Motor neuron (in vitro differentiated cells): ENCODE measurements at regions not wholly inside any gene's neighbourhood (a gene's known extent, or its start where the extent isn't known, plus 50 kb on each side); places are given as distances from the start of the nearest gene placed in this dataset.

Experiments
- ATAC-seq, 8 experiments: fragments of 200-7000 bp; cut with Tn5 transposase; replicated peaks in 6 of 8; 2 replicates each; pipeline ENCODE4 v1.8.0; 2021; ENCODE audit warnings: mild to moderate bottlenecking in 8 of 8, moderate library complexity in 8 of 8
- H3K27ac ChIP-seq, 2 donors: fragments of 250-450 bp; sonication (Bioruptor Pico); 2 replicates each; pipeline ENCODE4 v1.9.0; 2021; ENCODE audit warnings: antibody characterized with exemption in 2 of 2, mild to moderate bottlenecking in 2 of 2, moderate library complexity in 1 of 2
- H3K4me1 ChIP-seq, 2 donors: fragments of 250-450 bp; sonication (Bioruptor Pico); replicated peaks in 1 of 2; 2 replicates each; pipeline ENCODE4 v1.6.1; 2021; ENCODE audit warnings: antibody characterized with exemption in 2 of 2, mild to moderate bottlenecking in 2 of 2, moderate library complexity in 1 of 2
- H3K4me3 ChIP-seq, 5 donors: fragments of 250-450 bp; sonication (Bioruptor Pico); 2 replicates each; pipeline ENCODE4 v1.9.0; 2021; ENCODE audit warnings: antibody characterized with exemption in 5 of 5, mild to moderate bottlenecking in 5 of 5, moderate library complexity in 4 of 5
- WGBS, 10 experiments: fragments of 450-650 bp; shearing (Covaris generic); methylation state at CpG; one replicate each; pipeline ENCODE4 v1.0.0; 2022; 5-methylcytosine and 5-hydroxymethylcytosine counted together
- in situ Hi-C, 9 experiments: fragments of 400-800 bp; cut with MboI; loops; one replicate each; pipeline ENCODE4 v1.15.0; 2021; ENCODE audit warnings: low sequenced_read_pairs in 9 of 9, low pct_unique_long_range_greater_than_20kb in 2 of 9; ENCODE audit not compliant: unreplicated experiment in 9 of 9

DNA sequence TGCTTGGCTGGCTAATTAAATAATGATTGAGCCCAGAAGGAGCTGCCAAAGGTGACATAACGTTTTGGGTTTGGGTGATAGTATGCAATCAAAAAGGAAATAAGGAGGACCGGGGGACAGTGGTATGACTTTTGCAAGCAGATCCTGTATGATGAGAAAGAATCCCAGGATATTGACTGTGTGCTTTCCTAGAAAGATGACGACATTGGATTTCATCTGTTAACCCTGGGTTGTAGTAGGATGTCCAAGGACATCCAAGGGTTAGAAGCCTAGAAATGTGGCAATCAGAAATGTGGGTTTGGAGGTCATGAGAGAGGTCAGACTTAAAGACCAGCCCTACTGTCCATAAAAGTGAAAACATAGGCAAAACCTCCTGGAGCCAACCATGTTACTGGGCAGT lies 50.3 kb upstream of the HMHB1 start:
- Histone ChIP-seq H3K27ac (no peak overlapping the region), H3K4me3 (no peak overlapping the region), H3K4me1 (no peaks in the 10 kb centered on the region)
- 34 to 100% (median 87%) methylated on average over 1 to 3 of the region's 3 CpGs; no CpG with 5 or more reads in 2 of the 10 experiments for WGBS, 10 experiments
- in situ Hi-C loops = no loop called here
- ATAC-seq = no peak

DNA sequence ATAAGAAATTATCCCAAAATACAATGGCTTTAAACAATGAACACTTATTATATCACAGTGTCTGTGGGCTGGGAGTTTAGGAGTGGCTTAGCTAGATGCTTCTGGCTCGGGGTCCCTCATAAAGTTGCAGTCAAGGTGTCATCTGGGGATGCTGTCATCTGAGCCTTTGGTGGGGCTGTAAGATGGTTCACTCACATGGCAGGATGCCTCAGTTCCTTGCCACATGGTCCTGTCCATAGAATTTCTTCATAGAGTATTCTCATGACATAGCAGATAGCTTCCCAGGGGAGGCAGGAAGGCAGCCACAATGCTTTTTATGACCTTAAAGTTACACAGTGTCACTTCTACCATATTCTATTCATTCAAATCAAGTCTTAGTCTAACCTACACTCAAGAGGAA lies 51.2 kb upstream of the HMHB1 start:
- no peak overlapping the region for H3K27ac ChIP-seq
- no peak overlapping the region for H3K4me3 ChIP-seq
- in situ Hi-C loops = no loop called here
- 86 to 100% (median 100%) methylated on average over 1 of the region's 1 CpG; no CpG with 5 or more reads in 5 of the 10 experiments for WGBS, 10 experiments
- no peak for ATAC-seq
- no peaks in the 10 kb centered on the region for H3K4me1 ChIP-seq

DNA sequence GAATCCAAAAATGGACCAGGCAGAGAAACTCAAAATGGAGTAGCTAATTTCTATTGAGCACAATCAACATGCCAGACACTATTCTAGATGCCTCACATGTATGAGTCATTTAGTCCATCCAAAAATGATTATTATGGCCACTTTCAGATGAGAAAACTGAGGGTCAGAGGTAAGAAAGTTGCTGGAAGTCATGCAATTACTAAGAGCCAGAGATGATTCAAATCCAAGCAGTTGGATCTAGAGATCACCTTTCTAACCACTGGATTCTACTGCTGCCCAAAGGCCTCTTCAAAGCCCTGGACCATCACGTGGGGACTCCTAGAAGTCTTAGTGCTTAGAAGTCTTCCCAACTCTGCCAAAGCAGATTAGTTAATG lies 51.8 kb upstream of the HMHB1 start:
- Histone ChIP-seq H3K4me1 (no peaks in the 10 kb centered on the region), H3K27ac (no peak overlapping the region), H3K4me3 (no peak overlapping the region)
- ATAC-seq = no peak
- WGBS, 10 experiments = 33 to 100% (median 67%) methylated on average over 1 of the region's 1 CpG; no CpG with 5 or more reads in 5 of the 10 experiments
- in situ Hi-C loops = no loop called here

DNA sequence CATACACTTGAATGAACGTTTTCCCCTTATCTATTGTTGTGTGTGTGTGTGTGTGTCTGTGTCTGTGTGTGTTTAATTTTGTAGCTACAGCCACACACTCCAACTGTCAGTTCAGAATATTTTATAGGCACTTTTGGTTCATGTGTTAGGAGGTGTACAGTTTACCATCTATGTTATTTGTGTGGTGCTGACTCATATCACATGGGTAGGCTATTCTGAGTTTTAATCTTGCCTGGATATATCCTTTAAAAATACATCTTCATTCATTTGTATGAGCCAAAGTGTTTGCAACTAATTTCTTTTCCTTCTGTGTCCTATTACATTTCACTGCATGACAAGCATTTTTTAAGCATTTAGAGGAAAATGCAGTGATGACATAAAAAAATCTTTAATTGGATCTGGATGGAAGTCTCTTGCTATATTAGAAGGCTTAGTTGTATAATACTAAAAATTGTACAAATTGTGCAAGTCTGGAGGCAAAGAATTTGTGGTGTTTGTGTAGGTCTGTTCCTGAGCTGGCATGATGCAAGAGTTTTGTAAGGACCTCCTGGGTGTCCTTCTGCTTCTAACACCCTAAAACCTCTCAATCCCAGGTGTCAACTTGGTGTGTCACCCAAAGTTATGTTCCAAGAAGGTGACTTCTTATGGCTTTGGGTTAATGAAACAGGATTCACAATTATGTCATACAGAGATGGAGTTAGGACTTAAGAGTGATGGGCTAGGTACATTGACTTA lies 52.4 kb upstream of the HMHB1 start:
- in situ Hi-C loops = no loop called here
- H3K4me3 ChIP-seq = no peak overlapping the region
- ATAC-seq = peak in 1 of 8 experiments; percentile 20
- no peaks in the 10 kb centered on the region for H3K4me1 ChIP-seq
- 17 to 100% (median 44%) methylated on average over 1 of the region's 1 CpG; no CpG with 5 or more reads in 6 of the 10 experiments for WGBS, 10 experiments
- no peak overlapping the region for H3K27ac ChIP-seq

DNA sequence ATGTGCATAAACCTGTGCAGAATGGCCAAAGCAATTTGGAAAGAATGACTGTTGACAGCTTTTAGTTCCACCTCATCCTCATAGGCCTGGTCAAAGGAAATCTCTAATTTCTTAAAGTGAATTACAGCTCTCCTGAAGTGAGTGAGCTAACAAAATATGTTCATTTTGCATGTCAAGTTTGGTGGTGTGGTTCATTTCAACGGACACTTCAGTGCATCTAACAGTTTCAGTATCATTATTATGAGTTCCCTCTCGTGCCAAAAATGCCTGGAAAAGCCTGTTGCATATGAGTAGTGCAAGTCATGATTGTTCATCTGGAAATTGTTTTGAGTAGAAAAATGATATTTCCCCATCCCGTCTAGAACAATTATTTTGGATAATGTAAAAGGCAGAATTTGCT lies 53.2 kb upstream of the HMHB1 start:
- Histone ChIP-seq H3K4me1 (no peaks in the 10 kb centered on the region), H3K4me3 (no peak overlapping the region), H3K27ac (no peak overlapping the region)
- in situ Hi-C loops = no loop called here
- peak in 2 of 8 experiments; percentile 41 to 49 for ATAC-seq
- WGBS, 10 experiments = 0 to 96% (median 80%) methylated on average over 1 to 3 of the region's 3 CpGs; no CpG with 5 or more reads in 1 of the 10 experiments

DNA sequence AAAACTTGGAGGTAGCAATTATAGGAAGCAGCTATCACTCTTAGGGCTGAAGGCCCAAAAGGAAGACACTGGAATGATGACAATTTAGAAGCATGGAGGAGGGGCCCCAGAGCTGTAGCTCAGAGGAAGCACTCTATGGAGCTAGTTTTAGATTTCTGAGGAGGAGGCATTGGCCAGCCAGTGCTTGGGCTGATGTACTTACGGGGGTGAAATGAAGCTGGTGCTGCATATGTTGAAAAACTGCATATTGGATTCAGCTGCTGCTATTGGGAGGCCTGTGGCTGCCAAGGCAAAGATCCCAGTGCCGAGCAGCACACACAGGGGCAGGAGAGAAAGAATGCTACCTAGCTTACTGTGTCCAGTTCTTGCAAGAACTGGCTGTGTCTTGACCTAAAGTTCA lies 53.9 kb upstream of the HMHB1 start:
- WGBS, 10 experiments = 41 to 100% (median 76%) methylated on average over 1 to 2 of the region's 2 CpGs; no CpG with 5 or more reads in 4 of the 10 experiments
- H3K4me1 ChIP-seq = no peaks in the 10 kb centered on the region
- ATAC-seq = peak in 1 of 8 experiments; percentile 28
- H3K27ac ChIP-seq = no peak overlapping the region
- in situ Hi-C loops = no loop called here
- H3K4me3 ChIP-seq = no peak overlapping the region

DNA sequence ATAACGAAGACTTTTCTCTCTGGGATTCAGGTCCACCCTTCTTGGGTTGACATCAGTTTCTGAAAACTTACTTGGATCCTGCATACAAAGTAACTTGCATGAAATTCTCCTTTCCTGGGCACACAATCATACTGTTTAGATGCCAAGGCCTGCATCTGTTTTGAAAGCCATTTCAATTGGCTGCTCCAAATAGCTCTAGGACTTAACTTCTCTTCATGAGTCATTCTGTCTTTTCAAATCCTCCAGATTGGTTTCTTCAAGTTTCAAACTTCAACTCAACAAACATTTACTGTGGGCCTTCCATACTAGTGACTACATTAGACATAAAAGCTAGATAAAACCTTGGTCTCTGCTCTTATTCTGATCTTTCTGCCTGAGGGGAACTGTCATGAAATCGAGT lies 54.8 kb upstream of the HMHB1 start:
- no peak overlapping the region for H3K4me3 ChIP-seq
- in situ Hi-C loops = no loop called here
- ATAC-seq = no peak
- H3K4me1 ChIP-seq = no peaks in the 10 kb centered on the region
- no peak overlapping the region for H3K27ac ChIP-seq
- WGBS, 10 experiments = 38 to 100% (median 89%) methylated on average over 1 to 2 of the region's 2 CpGs; no CpG with 5 or more reads in 2 of the 10 experiments

DNA sequence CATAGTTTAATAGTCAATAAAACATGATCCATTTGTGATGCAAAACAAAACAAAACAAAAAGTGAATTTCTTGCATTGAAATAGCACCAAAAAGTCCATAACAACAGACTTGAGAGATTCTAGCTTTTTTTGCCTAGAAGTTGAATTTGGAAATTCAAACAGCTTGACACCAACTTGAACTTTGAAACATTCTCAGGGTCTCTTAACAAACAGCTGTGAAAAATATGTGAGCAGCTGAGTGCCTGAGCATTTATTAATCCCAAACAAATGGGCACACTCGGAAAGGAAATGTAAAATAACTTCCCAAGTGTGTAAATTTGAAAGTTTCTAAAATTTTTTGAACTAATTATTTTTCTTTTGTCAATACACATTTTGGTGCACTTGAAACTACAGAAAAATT lies 56.0 kb upstream of the HMHB1 start:
- Histone ChIP-seq H3K4me3 (no peak overlapping the region), H3K27ac (no peak overlapping the region), H3K4me1 (no peaks in the 10 kb centered on the region)
- 0 to 100% (median 71%) methylated on average over 1 of the region's 1 CpG; no CpG with 5 or more reads in 1 of the 10 experiments for WGBS, 10 experiments
- in situ Hi-C loops = no loop called here
- ATAC-seq = no peak

DNA sequence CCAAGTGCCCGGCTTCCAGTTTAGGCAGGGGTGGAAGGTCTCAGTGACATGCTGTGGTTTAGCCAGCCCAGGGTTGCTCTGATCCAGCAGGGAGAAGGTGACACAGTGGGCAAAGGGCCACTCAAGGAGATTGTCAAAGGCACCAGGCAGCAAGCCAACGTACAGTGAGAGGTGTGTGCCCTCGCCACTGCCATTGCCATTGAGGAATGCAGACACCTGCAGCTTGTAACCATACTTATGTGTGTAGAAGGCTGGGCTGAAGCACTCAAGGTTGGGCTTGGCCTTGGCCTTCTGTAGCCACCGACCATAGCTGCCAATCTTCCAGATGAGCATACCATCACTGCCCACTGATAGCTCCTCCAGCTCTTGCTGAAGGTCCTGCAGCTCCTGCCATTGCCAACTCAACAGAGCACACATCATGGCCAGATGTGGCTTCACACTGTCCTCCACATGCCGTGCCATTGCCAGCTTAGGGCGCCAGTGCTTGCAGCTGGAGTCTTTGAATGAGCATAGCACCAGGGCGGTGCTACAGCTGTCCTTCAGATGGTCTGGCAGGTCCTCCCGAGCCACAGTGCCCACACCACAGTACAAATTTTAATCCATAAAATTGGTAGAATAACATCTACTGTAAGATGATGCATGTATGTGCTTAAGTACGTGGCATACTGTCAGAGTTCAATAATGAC lies 59.7 kb upstream of the HMHB1 start:
- H3K4me3 ChIP-seq = no peak overlapping the region
- ATAC-seq = no peak
- 43 to 95% (median 71%) methylated on average over 1 to 7 of the region's 9 CpGs; no CpG with 5 or more reads in 5 of the 10 experiments for WGBS, 10 experiments

DNA sequence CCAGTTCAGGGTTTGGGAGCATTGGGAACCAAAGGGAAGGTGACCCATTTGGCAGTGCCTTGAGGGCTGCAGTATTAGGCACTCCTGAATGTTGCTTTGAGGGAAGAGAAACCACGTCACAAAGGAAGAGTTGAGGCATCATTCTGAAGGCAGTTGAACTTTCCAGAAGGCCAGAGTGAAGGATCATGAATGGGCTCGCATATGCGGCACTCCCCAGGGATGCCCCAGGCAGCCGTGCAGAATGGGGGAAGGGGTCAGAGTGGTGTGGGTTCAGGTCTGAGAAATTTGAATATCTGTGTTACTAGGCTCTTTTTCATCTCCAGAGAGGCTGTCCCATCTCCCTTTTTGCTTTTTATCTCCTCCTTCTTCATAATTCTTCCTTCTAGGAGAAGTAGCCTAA lies 60.6 kb upstream of the HMHB1 start:
- ATAC-seq = peak in 1 of 8 experiments; percentile 29
- no peaks in the 10 kb centered on the region for H3K4me1 ChIP-seq
- H3K4me3 ChIP-seq = no peak overlapping the region
- 0 to 89% (median 66%) methylated on average over 1 to 4 of the region's 4 CpGs; no CpG with 5 or more reads in 1 of the 10 experiments for WGBS, 10 experiments
- no peak overlapping the region for H3K27ac ChIP-seq
- in situ Hi-C loops = no loop called here

More for the DNA sequence above, 59.7 kb upstream of the HMHB1 start:
- Histone ChIP-seq H3K27ac (no peak overlapping the region), H3K4me1 (no peaks in the 10 kb centered on the region)
- in situ Hi-C loops = no loop called here

DNA sequence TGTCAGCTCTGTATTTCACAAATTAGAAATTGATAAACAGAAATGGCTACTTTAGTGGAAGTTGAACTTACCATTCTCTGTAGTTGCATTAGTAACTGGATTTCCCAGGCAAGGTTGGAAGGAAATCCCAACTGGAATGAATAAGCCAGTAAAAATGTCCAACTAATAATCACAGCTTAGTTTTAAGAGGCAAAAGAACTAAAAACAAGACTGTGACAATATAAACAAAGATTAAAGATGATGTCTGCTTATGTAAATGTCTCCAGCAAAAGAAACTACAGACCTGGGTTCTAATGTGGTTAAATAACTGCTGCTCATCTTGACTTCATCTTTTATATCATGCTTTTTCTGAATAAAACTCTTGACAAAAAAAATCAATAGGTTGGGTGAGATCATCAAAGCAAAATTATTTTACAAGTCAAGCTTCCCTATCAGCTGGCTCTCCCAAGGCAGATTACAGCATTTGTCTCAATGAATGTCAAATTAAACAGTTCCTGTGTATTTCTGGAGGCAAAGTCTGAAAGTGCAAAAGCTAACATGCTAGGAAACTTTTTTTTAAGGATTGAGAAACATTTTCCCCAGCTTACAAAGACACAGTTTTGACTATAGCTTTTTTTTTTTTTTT lies 62.3 kb upstream of the HMHB1 start:
- H3K4me1 ChIP-seq = no peaks in the 10 kb centered on the region
- no peak overlapping the region for H3K27ac ChIP-seq
- H3K4me3 ChIP-seq = no peak overlapping the region
- ATAC-seq = peak in 1 of 8 experiments; percentile 48
- in situ Hi-C loops = no loop called here

DNA sequence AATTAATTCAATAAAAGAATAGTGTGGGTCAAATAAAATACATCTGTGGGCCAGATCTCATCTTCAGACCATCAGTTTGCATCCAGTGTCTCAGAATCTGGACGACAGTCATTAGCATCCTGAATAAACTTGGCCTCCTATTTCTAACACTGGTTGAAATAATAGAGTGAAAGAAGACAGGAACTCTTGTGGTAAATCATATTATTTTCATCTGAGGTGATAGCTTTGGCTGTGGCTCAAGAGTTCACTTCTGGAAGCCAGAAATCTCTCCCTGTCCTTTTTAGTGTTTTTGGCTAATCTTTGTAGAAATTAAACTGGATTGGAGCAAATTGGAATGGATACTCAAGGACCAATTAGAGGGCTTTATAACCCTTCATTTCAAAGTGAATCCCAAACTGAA lies 63.4 kb upstream of the HMHB1 start:
- Histone ChIP-seq H3K27ac (no peak overlapping the region), H3K4me1 (no peaks in the 10 kb centered on the region), H3K4me3 (no peak overlapping the region)
- no peak for ATAC-seq
- WGBS, 10 experiments = 13 to 100% (median 67%) methylated on average over 1 of the region's 1 CpG; no CpG with 5 or more reads in 3 of the 10 experiments
- in situ Hi-C loops = no loop called here

DNA sequence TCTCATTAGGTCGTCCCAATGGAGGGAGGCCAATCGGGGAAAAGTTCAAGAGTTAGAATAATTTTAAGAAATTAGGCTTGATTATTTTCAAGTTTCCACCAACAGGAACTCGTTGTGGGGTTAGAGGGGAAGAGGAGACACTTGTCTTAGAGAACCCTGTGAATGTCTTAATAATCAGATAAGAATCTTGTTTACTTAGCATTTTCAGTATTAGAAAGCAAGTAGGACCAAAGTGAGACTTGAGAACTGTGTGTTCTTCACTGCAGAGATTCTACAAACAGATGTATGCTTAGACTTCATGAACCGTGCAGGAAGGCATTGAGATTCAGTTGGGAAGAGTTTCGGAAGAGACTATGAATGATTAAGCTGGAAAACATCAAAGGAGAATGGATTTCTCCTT lies 69.0 kb upstream of the HMHB1 start:
- WGBS, 10 experiments = 40 to 100% (median 87%) methylated on average over 2 to 5 of the region's 5 CpGs
- no peak overlapping the region for H3K4me3 ChIP-seq
- no peak overlapping the region for H3K27ac ChIP-seq
- H3K4me1 ChIP-seq = no peaks in the 10 kb centered on the region
- in situ Hi-C loops = no loop called here
- ATAC-seq = no peak
